GM12878 (cell line): ENCODE measurements at regions not wholly inside any gene's neighbourhood (a gene's known extent, or its start where the extent isn't known, plus 50 kb on each side); places are given as distances from the start of the nearest gene placed in this dataset.

Source experiments
- ATAC-seq: fragments of 200-7000 bp; cut with Tn5 transposase; 3 replicates; pipeline ENCODE4 v1.9.1; 2020; ENCODE audit warnings: mild to moderate bottlenecking, moderate library complexity
- BruUV-seq: library from RNA; stranded (reverse); fragments of 400-500 nt; replicated peaks from 2 replicates; lab custom pipeline; 2021; lab: Mats Ljungman, UMichigan
- CTCF ChIA-PET: fragments of 300-600 bp; sonication (Branson Sonifier 250); formaldehyde crosslinking; extraction: SDS; loops from one replicate; lab custom pipeline; 2021; ENCODE audit warnings: inconsistent platforms; lab: Yijun Ruan, JAX
- POLR2A ChIA-PET: fragments of 350-600 bp; formaldehyde crosslinking; extraction: SDS; loops from one replicate; lab custom pipeline; 2021; ENCODE audit warnings: inconsistent platforms; lab: Charles Lee
- RAD21 ChIA-PET: fragments of 300-600 bp; sonication (Branson Sonifier 250); formaldehyde crosslinking; loops from one replicate; lab custom pipeline; 2023; ENCODE audit warnings: antibody characterized with exemption; ENCODE audit not compliant: unreplicated experiment; lab: Charles Lee
- SMC1A ChIA-PET: fragments of 300-600 bp; sonication (Branson Sonifier 250); formaldehyde crosslinking; loops from one replicate; lab custom pipeline; 2023; ENCODE audit not compliant: unreplicated experiment, uncharacterized antibody; lab: Charles Lee
- DNase-seq: peaks from one replicate; pipeline ENCODE4 v3.0.0-alpha.2; 2011; ENCODE audit warnings: low read depth, low spot score
- FAIRE-seq: peaks from 3 replicates; lab custom pipeline; 2011; peaks lifted over from hg19 to GRCh38; lab: Jason Lieb, UNC
- H2AFZ ChIP-seq: 2 replicates; pipeline ENCODE4 v1.6.0; 2011; ENCODE audit warnings: low read depth, low read length, control low read depth; ENCODE audit not compliant: control insufficient read depth
- H3K27ac ChIP-seq: 2 replicates; pipeline ENCODE4 v1.5.1; 2011; ENCODE audit warnings: control low read depth; ENCODE audit not compliant: control insufficient read depth, insufficient read depth
- H3K27me3 ChIP-seq, 2 experiments: replicated peaks in 1 of 2; 2 replicates each; pipeline versions ENCODE4 v1.6.0 to v1.6.1; 2011; ENCODE audit warnings: low read length in 1 of 2; ENCODE audit not compliant: control insufficient read depth in 2 of 2, insufficient read depth in 2 of 2
- H3K36me3 ChIP-seq, 2 experiments: 2 replicates each; pipeline ENCODE4 v1.5.1; 2011; ENCODE audit warnings: low read length in 1 of 2; ENCODE audit not compliant: control insufficient read depth in 2 of 2, insufficient read depth in 2 of 2
- H3K4me1 ChIP-seq: 2 replicates; pipeline ENCODE4 v1.6.1; 2011; ENCODE audit warnings: mild to moderate bottlenecking, low read length, moderate library complexity, mixed read lengths; ENCODE audit not compliant: control insufficient read depth, insufficient read depth
- H3K4me2 ChIP-seq: 2 replicates; pipeline ENCODE4 v1.6.0; 2011; ENCODE audit warnings: control low read depth; ENCODE audit not compliant: control insufficient read depth, insufficient read depth
- H3K4me3 ChIP-seq: fragments of 200-600 bp; sonication (generic); 2 replicates; pipeline ENCODE4 v1.5.1; 2016
- H3K79me2 ChIP-seq: 2 replicates; pipeline ENCODE4 v1.6.0; 2011; ENCODE audit warnings: low read length; ENCODE audit not compliant: control insufficient read depth, insufficient read depth
- H3K9ac ChIP-seq: 2 replicates; pipeline ENCODE4 v1.8.0; 2011; ENCODE audit warnings: low read length, control low read depth, mixed read lengths; ENCODE audit not compliant: control insufficient read depth, insufficient read depth
- H3K9me3 ChIP-seq: replicated peaks from 3 replicates; pipeline ENCODE4 v1.5.1; 2011; ENCODE audit warnings: mild to moderate bottlenecking, low read length; ENCODE audit not compliant: control insufficient read depth, insufficient read depth
- H4K20me1 ChIP-seq: 2 replicates; pipeline ENCODE4 v1.6.0; 2011; ENCODE audit not compliant: control insufficient read depth, insufficient read depth
- ATF7 ChIP-seq: fragments of 450-650 bp; IDR thresholded peaks from 2 replicates; pipeline ENCODE4 v1.6.1; 2016; ENCODE audit warnings: low read depth, mild to moderate bottlenecking
- BHLHE40 ChIP-seq, 2 experiments: fragments of 450-650 bp in 1 of 2; IDR thresholded peaks; 2 replicates each; pipeline ENCODE4 v1.6.1; 2011 to 2017; ENCODE audit warnings: low read depth in 2 of 2, borderline replicate concordance in 1 of 2, improper control_type of control experiment in 1 of 2, low read length in 1 of 2, mild to moderate bottlenecking in 1 of 2
- BMI1 ChIP-seq: fragments of 450-650 bp; IDR thresholded peaks from 2 replicates; pipeline ENCODE4 v1.6.1; 2016; ENCODE audit warnings: mild to moderate bottlenecking, moderate library complexity, borderline replicate concordance
- CBFB ChIP-seq: IDR thresholded peaks from 2 replicates; pipeline ENCODE4 v1.6.1; 2016; ENCODE audit warnings: antibody characterized with exemption, low read depth
- EZH2 ChIP-seq: IDR thresholded peaks from 2 replicates; pipeline ENCODE4 v1.6.1; 2012; ENCODE audit warnings: low read depth, mild to moderate bottlenecking, control low read depth, inconsistent platforms, low read length, borderline replicate concordance; ENCODE audit not compliant: control insufficient read depth
- GABPA ChIP-seq: IDR thresholded peaks from 2 replicates; pipeline ENCODE4 v1.6.1; 2014; ENCODE audit warnings: antibody characterized with exemption, low read depth, mild to moderate bottlenecking, inconsistent platforms
- IKZF1 ChIP-seq: fragments of 450-650 bp; conservative IDR thresholded peaks from 2 replicates; pipeline ENCODE4 v1.6.1; 2017; ENCODE audit warnings: antibody characterized with exemption, mild to moderate bottlenecking
- MTA2 ChIP-seq: fragments of 450-650 bp; IDR thresholded peaks from 2 replicates; pipeline ENCODE4 v1.6.1; 2016; ENCODE audit warnings: low read depth, mild to moderate bottlenecking, moderate library complexity
- MXI1 ChIP-seq: fragments of 150-350 bp; IDR thresholded peaks from 2 replicates; pipeline ENCODE4 v1.6.1; 2011; ENCODE audit warnings: low read depth, mild to moderate bottlenecking, inconsistent platforms, low read length, improper control_type of control experiment
- NFYA ChIP-seq: IDR thresholded peaks from 2 replicates; pipeline ENCODE4 v1.6.1; 2011; ENCODE audit warnings: low read depth, mild to moderate bottlenecking, low read length, improper control_type of control experiment, borderline replicate concordance
- POU2F2 ChIP-seq: IDR thresholded peaks from 3 replicates; pipeline ENCODE4 v1.6.1; 2011; ENCODE audit warnings: low read depth, mild to moderate bottlenecking, low read length, borderline replicate concordance
- RBBP5 ChIP-seq: fragments of 200-600 bp; sonication (generic); conservative IDR thresholded peaks from 2 replicates; pipeline ENCODE4 v1.6.1; 2016
- RCOR1 ChIP-seq: conservative IDR thresholded peaks from 2 replicates; pipeline ENCODE4 v1.6.1; 2012; ENCODE audit warnings: low read depth, low read length, improper control_type of control experiment
- RUNX3 ChIP-seq: IDR thresholded peaks from 2 replicates; pipeline ENCODE4 v1.6.1; 2012; ENCODE audit warnings: low read length, inconsistent platforms
- SIN3A ChIP-seq: IDR thresholded peaks from 2 replicates; pipeline ENCODE4 v1.6.1; 2012; ENCODE audit warnings: low read depth, low read length, improper control_type of control experiment
- SKIL ChIP-seq: fragments of 450-650 bp; IDR thresholded peaks from 2 replicates; pipeline ENCODE4 v1.6.1; 2017; ENCODE audit warnings: mild to moderate bottlenecking, low read depth, inconsistent platforms; ENCODE audit not compliant: poor library complexity, severe bottlenecking
- WRNIP1 ChIP-seq: IDR thresholded peaks from 2 replicates; pipeline ENCODE4 v1.6.1; 2011; ENCODE audit warnings: low read depth, low read length, improper control_type of control experiment, borderline replicate concordance
- ZNF384 ChIP-seq: IDR thresholded peaks from 2 replicates; pipeline ENCODE4 v1.6.1; 2012; ENCODE audit warnings: low read depth, mild to moderate bottlenecking, low read length, improper control_type of control experiment, borderline replicate concordance
- whole genome bisulfite sequencing: methylation state at CpG from one replicate; pipeline ENCODE4 v1.1.6; 2016; ENCODE audit warnings: low lambda C conversion rate; ENCODE audit not compliant: insufficient replicate concordance, insufficient coverage; ENCODE audit errors: missing lambda C conversion rate; 5-methylcytosine and 5-hydroxymethylcytosine counted together
- in situ Hi-C: fragments of 300-500 bp; cut with MboI; formaldehyde crosslinking; loops from 9 replicates; pipeline ENCODE4 v1.14.3; 2018; ENCODE audit warnings: mixed read lengths
- intact Hi-C: fragments of 100-400 bp; cut with micrococcal nuclease; formaldehyde crosslinking; loops from one replicate; pipeline ENCODE4 v1.14.2; 2022; ENCODE audit not compliant: unreplicated experiment
- TF ChIP-seq, protein P1 (sequence below): fragments of 450-650 bp; formaldehyde crosslinking; IDR thresholded peaks from 2 replicates; pipeline ENCODE4 v1.5.0; 2022; ENCODE audit warnings: mild to moderate bottlenecking, missing genetic modification characterization

DNA sequence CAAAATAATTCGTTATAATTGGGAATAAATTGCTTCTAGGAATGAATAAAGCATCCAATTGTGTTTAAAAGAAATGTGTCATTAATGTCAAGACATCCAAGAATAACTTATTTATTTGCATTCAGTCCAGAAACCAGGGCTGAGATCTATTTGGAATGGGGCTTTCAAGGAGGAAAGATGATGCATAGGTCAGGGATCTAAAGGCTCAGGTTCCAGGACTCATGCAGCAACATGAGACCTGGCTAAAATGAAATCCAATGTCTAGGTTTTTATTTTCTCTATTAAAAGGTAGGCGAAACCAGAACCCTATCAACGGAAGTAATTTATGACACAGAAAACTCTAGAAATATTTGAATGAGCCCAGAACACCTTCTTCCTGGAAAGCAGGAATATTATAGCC is 376.8 kb downstream of the SEC16B start (continued):
- TF ChIP-seq, protein P1, sequence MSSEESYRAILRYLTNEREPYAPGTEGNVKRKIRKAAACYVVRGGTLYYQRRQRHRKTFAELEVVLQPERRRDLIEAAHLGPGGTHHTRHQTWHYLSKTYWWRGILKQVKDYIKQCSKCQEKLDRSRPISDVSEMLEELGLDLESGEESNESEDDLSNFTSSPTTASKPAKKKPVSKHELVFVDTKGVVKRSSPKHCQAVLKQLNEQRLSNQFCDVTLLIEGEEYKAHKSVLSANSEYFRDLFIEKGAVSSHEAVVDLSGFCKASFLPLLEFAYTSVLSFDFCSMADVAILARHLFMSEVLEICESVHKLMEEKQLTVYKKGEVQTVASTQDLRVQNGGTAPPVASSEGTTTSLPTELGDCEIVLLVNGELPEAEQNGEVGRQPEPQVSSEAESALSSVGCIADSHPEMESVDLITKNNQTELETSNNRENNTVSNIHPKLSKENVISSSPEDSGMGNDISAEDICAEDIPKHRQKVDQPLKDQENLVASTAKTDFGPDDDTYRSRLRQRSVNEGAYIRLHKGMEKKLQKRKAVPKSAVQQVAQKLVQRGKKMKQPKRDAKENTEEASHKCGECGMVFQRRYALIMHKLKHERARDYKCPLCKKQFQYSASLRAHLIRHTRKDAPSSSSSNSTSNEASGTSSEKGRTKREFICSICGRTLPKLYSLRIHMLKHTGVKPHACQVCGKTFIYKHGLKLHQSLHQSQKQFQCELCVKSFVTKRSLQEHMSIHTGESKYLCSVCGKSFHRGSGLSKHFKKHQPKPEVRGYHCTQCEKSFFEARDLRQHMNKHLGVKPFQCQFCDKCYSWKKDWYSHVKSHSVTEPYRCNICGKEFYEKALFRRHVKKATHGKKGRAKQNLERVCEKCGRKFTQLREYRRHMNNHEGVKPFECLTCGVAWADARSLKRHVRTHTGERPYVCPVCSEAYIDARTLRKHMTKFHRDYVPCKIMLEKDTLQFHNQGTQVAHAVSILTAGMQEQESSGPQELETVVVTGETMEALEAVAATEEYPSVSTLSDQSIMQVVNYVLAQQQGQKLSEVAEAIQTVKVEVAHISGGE (CRISPR knock-in tag) = no peak
- TF ChIP-seq POU2F2 (no peak), SIN3A (no peak)
- TF ChIP-seq, all 136 proteins: peak for 0

- no peak for FAIRE-seq
- H4K20me1 ChIP-seq = no peaks in the 10 kb centered on the region
- ChIA-PET POLR2A (interaction anchor here (1.5 kb wide), 1 partner anchor 32 kb away, joined by 4 read pairs; no protein-coding TSS in a partner anchor), CTCF (interaction anchor here (0.6 to 1.8 kb wide), 6 partner anchors 11 to 190 kb away, joined by 3 to 4 read pairs (median 3); no protein-coding TSS in a partner anchor), RAD21 (interaction anchor here (0.8 to 1.7 kb wide), 4 partner anchors 76 to 179 kb away, joined by 3 to 5 read pairs (median 5); no protein-coding TSS in a partner anchor), SMC1A (interaction anchor here (0.7 to 2.8 kb wide), 9 partner anchors 10 to 34 kb away, joined by 3 to 9 read pairs (median 4); no protein-coding TSS in a partner anchor)
- no peak overlapping the region for H2AFZ ChIP-seq
- intact Hi-C loops = no loop called here
- no peaks in the 10 kb centered on the region for H3K27me3 ChIP-seq
- H3K27ac ChIP-seq = no peak overlapping the region
- H3K9ac ChIP-seq = no peak overlapping the region
- 36% methylated on average over 4 of the region's 4 CpGs for WGBS
- H3K9me3 ChIP-seq = no peaks in the 10 kb centered on the region
- DNase-seq = no peak
- no peaks in the 10 kb centered on the region for H3K36me3 ChIP-seq
- BruUV-seq = no TSS peak
- no peaks in the 10 kb centered on the region for H3K79me2 ChIP-seq
- H3K4me1 ChIP-seq = no peaks in the 10 kb centered on the region
- H3K4me2 ChIP-seq = no peak overlapping the region
- no peak for ATAC-seq
- no peak overlapping the region for H3K4me3 ChIP-seq
- in situ Hi-C loops = no loop called here
- TF ChIP-seq SIN3A (no peak), IKZF1 (peak; percentile 52), BMI1 (no peak), MTA2 (peak; percentile 80), GABPA (no peak), WRNIP1 (no peak), RBBP5 (no peak), SKIL (no peak), ATF7 (no peak), BHLHE40 (IDR thresholded peaks at IDR 0.05; ENCODE audit: borderline replicate concordance in 1 of 2, low read depth in 2 of 2, low read length in 1 of 2) (peak in 1 of 2 experiments; percentile 26; a peak in 1 of 4 replicates), ZNF384 (no peak), NFYA (no peak), RUNX3 (no peak), MXI1 (no peak), RCOR1 (no peak), EZH2 (no peak), CBFB (no peak)
Observed at GRCh38 chr1:177592624-177593023, 377.2 kb downstream of the SEC16B start.
